Pancreas (tissue), 10 donors: ENCODE measurements at regions not wholly inside any gene's neighbourhood (a gene's known extent, or its start where the extent isn't known, plus 50 kb on each side); places are given as distances from the start of the nearest gene placed in this dataset.

Source experiments
- ATAC-seq, 4 donors: fragments of 200-7000 bp; cut with Tn5 transposase; one replicate each; pipeline versions ENCODE4 v1.8.0 to v1.9.1; 2020; ENCODE audit warnings: mild to moderate bottlenecking in 4 of 4, moderate library complexity in 4 of 4
- DNase-seq, 6 donors: peaks; one replicate each; pipeline ENCODE4 v3.0.0-alpha.2; 2020
- FAIRE-seq: peaks from 2 replicates; lab custom pipeline; 2012; peaks lifted over from hg19 to GRCh38; lab: Jason Lieb, UNC
- H3K27ac ChIP-seq, 4 donors: fragments of 200-600 bp; sonication (generic); 1 replicate in 3 of 4; 2 replicates in 1 of 4; pipeline versions ENCODE4 v1.5.0 to v1.8.0; 2020
- H3K27me3 ChIP-seq, 4 donors: fragments of 200-600 bp; one replicate each; pipeline ENCODE4 v1.8.0; 2021
- H3K36me3 ChIP-seq, 3 donors: fragments of 200-600 bp; sonication (generic) in 1 of 3; one replicate each; pipeline versions ENCODE4 v1.5.0 to v1.8.0; 2020 to 2021
- H3K4me1 ChIP-seq, 3 donors: fragments of 200-600 bp; one replicate each; pipeline ENCODE4 v1.8.0; 2021
- H3K4me3 ChIP-seq, 4 donors: fragments of 200-600 bp; sonication (generic) in 2 of 4; one replicate each; pipeline versions ENCODE4 v1.5.0 to v1.8.0; 2020 to 2021
- H3K9me3 ChIP-seq, 4 donors: fragments of 200-600 bp; one replicate each; pipeline ENCODE4 v1.8.0; 2021
- CTCF ChIP-seq, 4 donors: fragments of 200-600 bp; sonication (generic) in 3 of 4; IDR thresholded peaks; one replicate each; pipeline versions ENCODE4 v1.5.0 to v1.8.0; 2021; ENCODE audit warnings: antibody characterized with exemption in 4 of 4
- WGBS, 2 donors: extraction: QIAGEN DNeasy Blood & Tissue Kit; methylation state at CpG; one replicate each; pipeline ENCODE4 v1.1.7; 2013; 5-methylcytosine and 5-hydroxymethylcytosine counted together
- intact Hi-C, 3 donors: fragments of 100-400 bp; cut with DNase I; formaldehyde crosslinking; loops; one replicate each; pipeline versions ENCODE4 v1.11.1 to v1.14.2; 2022
- donor health status: healthy with polysubstance abuse.
- donor health status: DM: no; HTN: no; CAD: no; lungs with moderate emphysema.
- donor health status: DM: no; HTN: no; CAD: no.
- donor health status: control.
- donor health status: control.
- donor health status: Bipolar disorder and iron deficiency.
- donor health status: DM: yes; HTN: yes; CAD: no.
- donor health status: DM: no; HTN: no; CAD: no.
- donor health status: DM: no; HTN: no; CAD: no.
- donor health status: DM: yes; HTN: yes; CAD: no.

GRCh38 chr11:36997656-36998055 lies 399.6 kb upstream of the RAG2 start:
- no peak for TF ChIP-seq CTCF (IDR thresholded peaks at IDR 0.05)
- DNase-seq, result no peak
- ATAC-seq, result no peak
- Histone ChIP-seq H3K36me3 (no peaks in the 10 kb centered on the region), H3K27ac (no peak overlapping the region), H3K4me3 (no peak overlapping the region), H3K27me3 (no peaks in the 10 kb centered on the region), H3K4me1 (no peaks in the 10 kb centered on the region), H3K9me3 (no peaks in the 10 kb centered on the region)
- 54 to 69% methylated on average over 6 of the region's 6 CpGs for WGBS, 2 donors
- intact Hi-C loops, result no loop called here
- FAIRE-seq, result no peak

- Histone ChIP-seq H3K27me3 (no peaks in the 10 kb centered on the region), H3K9me3 (no peaks in the 10 kb centered on the region), H3K4me1 (no peaks in the 10 kb centered on the region), H3K4me3 (no peak overlapping the region), H3K36me3 (no peaks in the 10 kb centered on the region), H3K27ac (no peak overlapping the region)
- FAIRE-seq (no peak), DNase-seq (no peak), ATAC-seq (no peak)
- WGBS, 2 donors, result 83 to 92% methylated on average over 3 of the region's 3 CpGs
- intact Hi-C loops, result no loop called here
- no peak for TF ChIP-seq CTCF (IDR thresholded peaks at IDR 0.05)
These were observed 398.8 kb upstream of the RAG2 start for GRCh38 chr11:36996795-36997194.

GRCh38 chr11:36994208-36994607 lies 396.2 kb upstream of the RAG2 start:
- Histone ChIP-seq H3K36me3 (no peaks in the 10 kb centered on the region), H3K27me3 (no peaks in the 10 kb centered on the region), H3K27ac (no peak overlapping the region), H3K4me3 (no peak overlapping the region), H3K9me3 (no peaks in the 10 kb centered on the region), H3K4me1 (no peaks in the 10 kb centered on the region)
- intact Hi-C loops, result no loop called here
- TF ChIP-seq CTCF (IDR thresholded peaks at IDR 0.05), result no peak
- no peak for DNase-seq
- WGBS, 2 donors, result 36 to 41% methylated on average over 6 of the region's 6 CpGs
- no peak for FAIRE-seq
- no peak for ATAC-seq

- Histone ChIP-seq H3K4me1 (no peaks in the 10 kb centered on the region), H3K36me3 (no peaks in the 10 kb centered on the region), H3K27ac (no peak overlapping the region), H3K9me3 (no peaks in the 10 kb centered on the region), H3K27me3 (no peaks in the 10 kb centered on the region), H3K4me3 (no peak overlapping the region)
- intact Hi-C loops, result no loop called here
- no peak for FAIRE-seq
- ATAC-seq, result no peak
- 77 to 89% methylated on average over 1 of the region's 1 CpG for WGBS, 2 donors
- no peak for DNase-seq
- no peak for TF ChIP-seq CTCF (IDR thresholded peaks at IDR 0.05)
These were observed 390.5 kb upstream of the RAG2 start for GRCh38 chr11:36988556-36988955.

GRCh38 chr11:36985562-36985961 lies 387.5 kb upstream of the RAG2 start:
- DNase-seq (no peak), ATAC-seq (no peak), FAIRE-seq (no peak)
- Histone ChIP-seq H3K4me1 (no peaks in the 10 kb centered on the region), H3K27ac (no peak overlapping the region), H3K4me3 (no peak overlapping the region), H3K36me3 (no peaks in the 10 kb centered on the region), H3K9me3 (no peaks in the 10 kb centered on the region), H3K27me3 (no peaks in the 10 kb centered on the region)
- WGBS, 2 donors, result 57 to 74% methylated on average over 3 of the region's 3 CpGs
- TF ChIP-seq CTCF (IDR thresholded peaks at IDR 0.05), result no peak
- intact Hi-C loops, result no loop called here
